ENCODE measurements at regions not wholly inside any gene's neighbourhood (a gene's known extent, or its start where the extent isn't known, plus 50 kb on each side); places are given as distances from the start of the nearest gene placed in this dataset.

DNA sequence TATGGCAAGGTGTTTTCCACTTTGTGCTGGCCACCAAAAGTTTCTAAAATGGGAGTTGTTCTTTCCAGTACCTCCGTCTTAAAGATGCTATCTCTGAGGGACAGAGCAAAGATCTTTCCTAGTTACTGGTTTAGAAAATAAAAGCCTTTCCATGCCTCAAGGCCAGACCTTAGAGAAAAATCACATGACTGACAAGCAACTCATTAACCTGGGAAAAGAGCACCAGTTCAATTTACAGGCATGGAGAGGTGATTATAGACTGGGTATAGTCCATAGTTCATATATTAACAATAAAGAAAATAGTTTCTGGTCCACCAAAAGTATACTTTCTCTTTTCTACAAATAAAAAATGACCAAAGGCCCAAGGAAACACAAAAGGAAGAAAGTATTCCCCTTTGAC, 230.7 kb downstream of the TOX3 start:
- Histone ChIP-seq H4K5ac (ENCODE audit: low read depth, low read length) (no peak overlapping the region), H2AK5ac (ENCODE audit: low read depth, low read length) (no peak overlapping the region), H3K27me3 (ENCODE audit: control insufficient read depth, insufficient read depth, low read length) (no peaks in the 10 kb centered on the region), H3K4me3 (ENCODE audit: insufficient read depth, low read depth, low read length) (no peak overlapping the region), H3K56ac (ENCODE audit: extremely low read depth, insufficient read depth, low read length) (no peak overlapping the region), H2BK5ac (ENCODE audit: low read depth, low read length, poor library complexity, severe bottlenecking) (no peak overlapping the region), H3K18ac (ENCODE audit: low read depth, low read length) (no peak overlapping the region), H4K20me1 (ENCODE audit: insufficient read depth, low read length) (no peaks in the 10 kb centered on the region), H3K14ac (replicated peaks; ENCODE audit: low read depth, low read length) (no peak overlapping the region), H2AFZ (replicated peaks; ENCODE audit: low read length, poor library complexity) (no peak overlapping the region), H3K9me3 (ENCODE audit: control insufficient read depth, insufficient read depth, low read length) (peaks cover 4% of the 10 kb centered on the region; the same call in 1 of the 2 replicates), H3K36me3 (ENCODE audit: control insufficient read depth, insufficient read depth, low read length) (no peaks in the 10 kb centered on the region), H3K4me1 (ENCODE audit: control insufficient read depth, insufficient read depth, low read length) (no peaks in the 10 kb centered on the region), H3K23ac (ENCODE audit: low read depth, low read length) (no peak overlapping the region), H4K91ac (ENCODE audit: insufficient read depth, low read depth, low read length) (no peak overlapping the region), H3K9ac (ENCODE audit: low read depth, low read length) (no peak overlapping the region), H2BK120ac (ENCODE audit: low read depth, low read length) (no peak overlapping the region), H2BK15ac (ENCODE audit: low read depth, low read length) (no peak overlapping the region), H3K79me1 (ENCODE audit: low read depth in 1 of 2, low read length in 2 of 2) (no peaks in the 10 kb centered on the region), H2AK9ac (replicated peaks; ENCODE audit: low read depth, low read length, poor library complexity) (no peak overlapping the region), H3K4me2 (ENCODE audit: low read depth, low read length) (no peak overlapping the region), H3K27ac (ENCODE audit: insufficient read depth, low read length) (no peak overlapping the region), H3K4ac (ENCODE audit: low read depth, low read length) (no peak overlapping the region), H3K9me1 (ENCODE audit: insufficient read depth, low read length) (no peaks in the 10 kb centered on the region), H4K8ac (ENCODE audit: low read depth in 2 of 2, low read length in 2 of 2) (no peak overlapping the region), H2BK20ac (ENCODE audit: low read depth, low read length) (no peak overlapping the region)
- intact Hi-C loops (cut with micrococcal nuclease) (no loop called here), dilution Hi-C loops (cut with HindIII; ENCODE audit: low sequenced_read_pairs, unreplicated experiment) (no loop called here), in situ Hi-C loops (cut with MboI; ENCODE audit: low sequenced_read_pairs) (no loop called here)
- ATAC-seq (ENCODE audit: low read depth), result no peak
- BruUV-seq (replicated peaks), result no TSS peak
- POLR2A ChIA-PET (ENCODE audit: unreplicated experiment), result no interaction called here
- no peak for DNase-seq
- WGBS, 2 experiments (ENCODE audit: extremely low coverage in 2 of 2, insufficient read length in 1 of 2), result no CpG with 5 or more reads among the region's 1 CpG
- CTCF ChIA-PET, result no interaction called here
- TF ChIP-seq RAD21 (IDR thresholded peaks at IDR 0.05; ENCODE audit: low read length) (no peak), MXI1 (IDR thresholded peaks at IDR 0.05; ENCODE audit: borderline replicate concordance, low read depth, low read length) (no peak)

Measured in IMR-90 (cell line).